Stomach (tissue), 4 donors: ENCODE measurements at regions not wholly inside any gene's neighbourhood (a gene's known extent, or its start where the extent isn't known, plus 50 kb on each side); places are given as distances from the start of the nearest gene placed in this dataset.

ENCODE experiments used
- CTCF ChIP-seq, 7 experiments: fragments of 450-650 bp in 4 of 7; fragments of 200-600 bp in 3 of 7; sonication (generic) in 3 of 7; IDR thresholded peaks; one replicate each; pipeline ENCODE4 v1.5.1; 2016 to 2019; ENCODE audit warnings: antibody characterized with exemption in 7 of 7, control low read depth in 2 of 7, mild to moderate bottlenecking in 1 of 7
- EP300 ChIP-seq: sonication (generic); formaldehyde crosslinking; IDR thresholded peaks from one replicate; pipeline ENCODE4 v1.6.1; 2017; ENCODE audit warnings: antibody characterized with exemption
- POLR2A ChIP-seq, 4 donors: fragments of 450-650 bp; IDR thresholded peaks; one replicate each; pipeline ENCODE4 v1.6.1; 2016; ENCODE audit warnings: antibody characterized with exemption in 4 of 4, control low read depth in 2 of 4, mild to moderate bottlenecking in 1 of 4, moderate library complexity in 1 of 4

- no peak for TF ChIP-seq CTCF (IDR thresholded peaks at IDR 0.05)
- no peak for TF ChIP-seq POLR2A (IDR thresholded peaks at IDR 0.05)
- no peak for TF ChIP-seq EP300
These were observed 61.7 kb upstream of the SRD5A3 start for GRCh38 chr4:55284331-55284730.
